ENCODE measurements at regions not wholly inside any gene's neighbourhood (a gene's known extent, or its start where the extent isn't known, plus 50 kb on each side); places are given as distances from the start of the nearest gene placed in this dataset.

DNA sequence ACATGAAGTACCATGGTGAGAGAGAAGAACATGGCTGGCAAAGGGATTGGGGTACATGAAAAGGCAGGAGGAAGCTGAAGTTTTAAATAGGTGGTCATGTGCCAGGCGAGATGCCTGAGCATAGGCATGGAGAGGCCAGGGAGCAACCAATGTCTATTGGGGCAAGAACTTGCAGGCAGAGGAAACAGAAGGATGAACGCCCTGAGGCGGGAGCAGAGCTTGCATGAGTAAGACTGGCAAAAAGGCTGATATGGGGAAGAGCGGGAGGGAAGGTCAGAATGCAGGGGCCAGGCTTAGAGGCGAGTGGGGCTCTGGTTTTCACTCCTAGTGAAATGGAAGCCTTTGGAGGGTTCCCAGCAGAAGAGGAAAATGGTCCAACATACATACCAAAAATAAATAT is 52.5 kb upstream of the VSTM5 start:
- no peak for TF ChIP-seq FOXP2 (optimal IDR thresholded peaks at IDR 0.05; ENCODE audit: borderline replicate concordance, extremely low read depth, extremely low read length, insufficient read depth)
- TF ChIP-seq SIN3A (IDR thresholded peaks at IDR 0.05; ENCODE audit: borderline replicate concordance, insufficient read depth, low read length) = no peak
- no peak for TF ChIP-seq TAF1 (IDR thresholded peaks at IDR 0.05; ENCODE audit: borderline replicate concordance, insufficient read depth, low read length)
- no peak for TF ChIP-seq POLR2AphosphoS5 (IDR thresholded peaks at IDR 0.05; ENCODE audit: low read depth, low read length)
- TF ChIP-seq, protein P1, sequence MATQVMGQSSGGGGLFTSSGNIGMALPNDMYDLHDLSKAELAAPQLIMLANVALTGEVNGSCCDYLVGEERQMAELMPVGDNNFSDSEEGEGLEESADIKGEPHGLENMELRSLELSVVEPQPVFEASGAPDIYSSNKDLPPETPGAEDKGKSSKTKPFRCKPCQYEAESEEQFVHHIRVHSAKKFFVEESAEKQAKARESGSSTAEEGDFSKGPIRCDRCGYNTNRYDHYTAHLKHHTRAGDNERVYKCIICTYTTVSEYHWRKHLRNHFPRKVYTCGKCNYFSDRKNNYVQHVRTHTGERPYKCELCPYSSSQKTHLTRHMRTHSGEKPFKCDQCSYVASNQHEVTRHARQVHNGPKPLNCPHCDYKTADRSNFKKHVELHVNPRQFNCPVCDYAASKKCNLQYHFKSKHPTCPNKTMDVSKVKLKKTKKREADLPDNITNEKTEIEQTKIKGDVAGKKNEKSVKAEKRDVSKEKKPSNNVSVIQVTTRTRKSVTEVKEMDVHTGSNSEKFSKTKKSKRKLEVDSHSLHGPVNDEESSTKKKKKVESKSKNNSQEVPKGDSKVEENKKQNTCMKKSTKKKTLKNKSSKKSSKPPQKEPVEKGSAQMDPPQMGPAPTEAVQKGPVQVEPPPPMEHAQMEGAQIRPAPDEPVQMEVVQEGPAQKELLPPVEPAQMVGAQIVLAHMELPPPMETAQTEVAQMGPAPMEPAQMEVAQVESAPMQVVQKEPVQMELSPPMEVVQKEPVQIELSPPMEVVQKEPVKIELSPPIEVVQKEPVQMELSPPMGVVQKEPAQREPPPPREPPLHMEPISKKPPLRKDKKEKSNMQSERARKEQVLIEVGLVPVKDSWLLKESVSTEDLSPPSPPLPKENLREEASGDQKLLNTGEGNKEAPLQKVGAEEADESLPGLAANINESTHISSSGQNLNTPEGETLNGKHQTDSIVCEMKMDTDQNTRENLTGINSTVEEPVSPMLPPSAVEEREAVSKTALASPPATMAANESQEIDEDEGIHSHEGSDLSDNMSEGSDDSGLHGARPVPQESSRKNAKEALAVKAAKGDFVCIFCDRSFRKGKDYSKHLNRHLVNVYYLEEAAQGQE (IDR thresholded peaks at IDR 0.05; ENCODE audit: insufficient read depth in 1 of 2, low read depth in 2 of 2, low read length in 2 of 2) = no peak

GRCh38 chr11:93903989-93904388 is 53.6 kb upstream of the VSTM5 start:
- no peak for TF ChIP-seq TAF1 (IDR thresholded peaks at IDR 0.05; ENCODE audit: borderline replicate concordance, insufficient read depth, low read length)
- TF ChIP-seq, protein P1 (IDR thresholded peaks at IDR 0.05; ENCODE audit: insufficient read depth in 1 of 2, low read depth in 2 of 2, low read length in 2 of 2) = no peak
- TF ChIP-seq POLR2AphosphoS5 (IDR thresholded peaks at IDR 0.05; ENCODE audit: low read depth, low read length) = no peak
- no peak for TF ChIP-seq SIN3A (IDR thresholded peaks at IDR 0.05; ENCODE audit: borderline replicate concordance, insufficient read depth, low read length)
- no peak for TF ChIP-seq FOXP2 (optimal IDR thresholded peaks at IDR 0.05; ENCODE audit: borderline replicate concordance, extremely low read depth, extremely low read length, insufficient read depth)

- TF ChIP-seq SIN3A (IDR thresholded peaks at IDR 0.05; ENCODE audit: borderline replicate concordance, insufficient read depth, low read length) (no peak), POLR2AphosphoS5 (IDR thresholded peaks at IDR 0.05; ENCODE audit: low read depth, low read length) (no peak), FOXP2 (optimal IDR thresholded peaks at IDR 0.05; ENCODE audit: borderline replicate concordance, extremely low read depth, extremely low read length, insufficient read depth) (no peak), TAF1 (IDR thresholded peaks at IDR 0.05; ENCODE audit: borderline replicate concordance, insufficient read depth, low read length) (no peak)
- TF ChIP-seq, protein P1 (IDR thresholded peaks at IDR 0.05; ENCODE audit: insufficient read depth in 1 of 2, low read depth in 2 of 2, low read length in 2 of 2) = no peak
Measured at GRCh38 chr11:93904716-93905115, 54.3 kb upstream of the VSTM5 start.

GRCh38 chr11:93905384-93905783 is 55.0 kb upstream of the VSTM5 start:
- TF ChIP-seq FOXP2 (optimal IDR thresholded peaks at IDR 0.05; ENCODE audit: borderline replicate concordance, extremely low read depth, extremely low read length, insufficient read depth) (no peak), TAF1 (IDR thresholded peaks at IDR 0.05; ENCODE audit: borderline replicate concordance, insufficient read depth, low read length) (no peak), POLR2AphosphoS5 (IDR thresholded peaks at IDR 0.05; ENCODE audit: low read depth, low read length) (no peak), SIN3A (IDR thresholded peaks at IDR 0.05; ENCODE audit: borderline replicate concordance, insufficient read depth, low read length) (no peak)
- TF ChIP-seq, protein P1 (IDR thresholded peaks at IDR 0.05; ENCODE audit: insufficient read depth in 1 of 2, low read depth in 2 of 2, low read length in 2 of 2) = no peak

DNA sequence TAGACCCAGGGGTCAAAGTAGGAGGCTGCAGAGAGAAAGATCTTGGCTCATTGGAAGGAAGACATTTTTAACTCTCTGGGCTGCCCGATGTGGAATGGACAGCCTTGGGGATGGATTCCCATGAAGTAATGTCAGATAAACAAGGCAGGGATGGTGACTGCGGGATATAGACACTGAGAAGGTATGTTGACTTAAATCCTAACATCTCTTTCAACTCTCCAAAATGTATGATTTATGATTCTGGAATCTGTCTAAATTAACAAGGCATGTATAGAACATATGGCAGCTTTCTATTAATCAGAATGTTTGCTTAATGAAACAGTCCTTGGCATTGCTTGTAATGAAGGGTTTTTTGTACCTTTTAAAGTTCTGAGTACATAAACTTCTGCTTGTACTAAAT is 56.1 kb upstream of the VSTM5 start:
- TF ChIP-seq, protein P1 (IDR thresholded peaks at IDR 0.05; ENCODE audit: insufficient read depth in 1 of 2, low read depth in 2 of 2, low read length in 2 of 2) = no peak
- TF ChIP-seq SIN3A (IDR thresholded peaks at IDR 0.05; ENCODE audit: borderline replicate concordance, insufficient read depth, low read length) (no peak), FOXP2 (optimal IDR thresholded peaks at IDR 0.05; ENCODE audit: borderline replicate concordance, extremely low read depth, extremely low read length, insufficient read depth) (no peak)
